Chondrocyte (in vitro differentiated cells): ENCODE measurements at regions not wholly inside any gene's neighbourhood (a gene's known extent, or its start where the extent isn't known, plus 50 kb on each side); places are given as distances from the start of the nearest gene placed in this dataset.

Experiments used
- DNase-seq: peaks from one replicate; pipeline ENCODE4 v3.0.0; 2021; ENCODE audit warnings: mixed read lengths, low spot score
- H3K27ac Mint-ChIP-seq: one replicate; pipeline ENCODE4 v1.8.0; 2021; ENCODE audit warnings: mild to moderate bottlenecking, moderate library complexity, mixed read lengths; ENCODE audit not compliant: unreplicated experiment
- H3K27me3 Mint-ChIP-seq: 2 replicates; pipeline ENCODE4 v1.8.0; 2021; ENCODE audit warnings: low read depth, mixed read lengths
- H3K36me3 Mint-ChIP-seq: 2 replicates; pipeline ENCODE4 v1.8.0; 2021; ENCODE audit warnings: low read depth, mixed read lengths
- H3K4me1 Mint-ChIP-seq: 2 replicates; pipeline ENCODE4 v1.8.0; 2021; ENCODE audit warnings: low read depth, mild to moderate bottlenecking, mixed read lengths
- H3K4me3 Mint-ChIP-seq: one replicate; pipeline ENCODE4 v1.8.0; 2021; ENCODE audit warnings: mild to moderate bottlenecking, moderate library complexity, mixed read lengths; ENCODE audit not compliant: unreplicated experiment
- H3K9me3 Mint-ChIP-seq: 2 replicates; pipeline ENCODE4 v1.8.0; 2021; ENCODE audit warnings: low read depth, mixed read lengths
- CTCF ChIP-seq: fragments of 200-600 bp; sonication (generic); IDR thresholded peaks from 2 replicates; pipeline ENCODE4 v1.5.0; 2021; ENCODE audit warnings: antibody characterized with exemption, mild to moderate bottlenecking, moderate library complexity

DNA sequence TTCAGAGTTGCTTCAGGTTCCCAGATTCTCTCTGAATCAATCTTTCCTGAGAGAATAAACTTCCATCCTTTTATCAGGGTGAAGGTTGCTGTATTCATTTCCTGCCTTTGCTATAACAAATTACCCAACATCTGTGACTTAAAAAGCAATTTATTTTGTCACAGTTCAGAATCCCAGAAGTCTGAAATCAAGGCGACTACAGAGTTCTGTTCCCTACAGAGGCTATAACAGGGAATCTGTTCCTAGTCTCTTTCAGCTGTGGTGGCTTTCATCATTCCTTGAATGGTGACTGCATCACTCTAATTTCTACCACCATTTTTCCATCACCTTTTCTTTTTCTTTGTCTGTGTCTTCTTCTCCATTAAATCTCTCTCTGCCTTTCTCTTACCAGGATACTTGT, 459.3 kb upstream of the PRR20A start:
- no peak for DNase-seq
- Mint-ChIP-seq H3K27ac (no peak overlapping the region), H3K27me3 (no peaks in the 10 kb centered on the region), H3K36me3 (no peaks in the 10 kb centered on the region), H3K4me1 (no peaks in the 10 kb centered on the region), H3K9me3 (peaks cover 20% of the 10 kb centered on the region), H3K4me3 (no peak overlapping the region)
- no peak for TF ChIP-seq CTCF

GRCh38 chr13:56687131-56687530, 453.6 kb upstream of the PRR20A start:
- no peak for DNase-seq
- H3K27ac Mint-ChIP-seq: no peak overlapping the region
- H3K36me3 Mint-ChIP-seq: no peaks in the 10 kb centered on the region
- no peaks in the 10 kb centered on the region for H3K27me3 Mint-ChIP-seq
- no peak overlapping the region for H3K4me3 Mint-ChIP-seq
- H3K9me3 Mint-ChIP-seq: no peaks in the 10 kb centered on the region
- no peak for TF ChIP-seq CTCF
- no peaks in the 10 kb centered on the region for H3K4me1 Mint-ChIP-seq

- Mint-ChIP-seq H3K9me3 (peaks cover 3% of the 10 kb centered on the region), H3K4me3 (no peak overlapping the region), H3K4me1 (no peaks in the 10 kb centered on the region), H3K27me3 (no peaks in the 10 kb centered on the region), H3K36me3 (no peaks in the 10 kb centered on the region), H3K27ac (no peak overlapping the region)
- DNase-seq: no peak
- TF ChIP-seq CTCF: no peak
Measured at GRCh38 chr13:56697011-56697410, 443.7 kb upstream of the PRR20A start.

DNA sequence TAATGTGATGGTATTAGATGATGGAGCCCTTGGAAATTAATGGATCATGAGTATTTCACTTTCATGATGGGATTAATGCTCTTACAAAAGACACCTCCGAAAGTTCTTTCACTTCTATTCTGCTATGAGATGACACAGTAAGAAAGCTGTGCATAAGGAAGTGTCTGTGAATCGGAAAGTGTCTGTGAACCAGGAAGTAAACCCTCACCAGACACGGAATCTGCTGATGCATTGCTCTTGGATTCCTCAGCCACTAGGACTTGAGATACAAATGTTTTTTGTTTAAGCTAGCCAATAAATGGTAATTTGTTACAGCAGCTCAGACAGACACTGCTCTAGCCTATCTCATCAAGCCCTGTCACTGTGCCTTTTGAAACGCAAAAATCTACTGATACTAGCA, 440.4 kb upstream of the PRR20A start:
- Mint-ChIP-seq H3K4me1 (no peaks in the 10 kb centered on the region), H3K4me3 (no peak overlapping the region), H3K27me3 (no peaks in the 10 kb centered on the region), H3K36me3 (no peaks in the 10 kb centered on the region), H3K27ac (no peak overlapping the region), H3K9me3 (peaks cover 3% of the 10 kb centered on the region)
- TF ChIP-seq CTCF: no peak
- no peak for DNase-seq

DNA sequence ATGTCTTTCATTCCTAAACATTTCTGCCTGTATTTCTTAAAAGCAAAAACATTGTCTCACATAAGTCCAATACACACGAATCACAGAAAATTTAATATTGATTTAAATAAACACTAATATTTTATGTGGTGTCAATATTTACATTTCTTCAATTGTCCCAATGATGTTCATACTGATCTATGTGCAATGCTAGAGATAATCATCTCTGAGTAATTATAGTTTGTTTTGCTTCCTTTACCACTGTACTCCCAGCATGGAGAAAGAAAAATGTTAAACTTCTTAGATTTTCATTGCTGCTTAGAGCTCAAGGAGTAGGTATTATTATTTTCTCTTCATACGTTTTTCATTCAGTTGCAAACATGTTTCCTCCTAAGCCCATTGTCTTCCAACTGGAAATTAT, 434.2 kb upstream of the PRR20A start:
- Mint-ChIP-seq H3K36me3 (no peaks in the 10 kb centered on the region), H3K4me1 (no peaks in the 10 kb centered on the region), H3K4me3 (no peak overlapping the region), H3K9me3 (no peaks in the 10 kb centered on the region), H3K27ac (no peak overlapping the region), H3K27me3 (no peaks in the 10 kb centered on the region)
- no peak for DNase-seq
- no peak for TF ChIP-seq CTCF
